Mesendoderm (in vitro differentiated cells): ENCODE measurements at regions not wholly inside any gene's neighbourhood (a gene's known extent, or its start where the extent isn't known, plus 50 kb on each side); places are given as distances from the start of the nearest gene placed in this dataset.
"Not testable (repeated sequence)": the region's sequence is repeated elsewhere in the genome, so short reads cannot be mapped to it uniquely, and the experiment has no call there.

ENCODE experiments used
- DNase-seq: peaks from one replicate; pipeline ENCODE4 v3.0.0; 2013
- H2AK5ac ChIP-seq: 2 replicates; pipeline ENCODE4 v1.6.1; 2013; ENCODE audit warnings: low read length, inconsistent platforms
- H2BK120ac ChIP-seq: 2 replicates; pipeline ENCODE4 v1.6.1; 2013; ENCODE audit warnings: low read depth, mild to moderate bottlenecking, low read length, moderate library complexity, mixed read lengths
- H2BK15ac ChIP-seq: replicated peaks from 2 replicates; pipeline ENCODE4 v1.6.1; 2013; ENCODE audit warnings: low read depth, mild to moderate bottlenecking, moderate library complexity
- H2BK5ac ChIP-seq: 2 replicates; pipeline ENCODE4 v1.6.1; 2013; ENCODE audit warnings: low read length, inconsistent platforms
- H3K18ac ChIP-seq: 2 replicates; pipeline ENCODE4 v1.6.1; 2013; ENCODE audit warnings: mild to moderate bottlenecking, low read length, mixed read lengths
- H3K23ac ChIP-seq: one replicate; pipeline ENCODE4 v1.6.1; 2013; ENCODE audit warnings: low read length
- H3K27ac ChIP-seq: 2 replicates; pipeline ENCODE4 v1.5.1; 2013; ENCODE audit warnings: low read depth, mild to moderate bottlenecking, inconsistent platforms, low read length, moderate library complexity
- H3K27me3 ChIP-seq: 2 replicates; pipeline ENCODE4 v1.6.1; 2013; ENCODE audit warnings: low read length, control low read depth, mild to moderate bottlenecking, inconsistent platforms; ENCODE audit not compliant: insufficient read depth, poor library complexity
- H3K36me3 ChIP-seq: 2 replicates; pipeline ENCODE4 v1.6.1; 2013; ENCODE audit warnings: low read length, inconsistent platforms; ENCODE audit not compliant: control insufficient read depth, insufficient read depth
- H3K4ac ChIP-seq: one replicate; pipeline ENCODE4 v1.6.1; 2013; ENCODE audit warnings: low read depth, mild to moderate bottlenecking, low read length, moderate library complexity
- H3K4me1 ChIP-seq: 2 replicates; pipeline ENCODE4 v1.6.1; 2013; ENCODE audit warnings: low read depth, low read length, inconsistent platforms; ENCODE audit not compliant: control insufficient read depth
- H3K4me2 ChIP-seq: 2 replicates; pipeline ENCODE4 v1.6.1; 2013; ENCODE audit warnings: low read length
- H3K4me3 ChIP-seq: 2 replicates; pipeline ENCODE4 v1.5.1; 2013; ENCODE audit warnings: mild to moderate bottlenecking, low read length
- H3K56ac ChIP-seq: one replicate; pipeline ENCODE4 v1.6.1; 2013; ENCODE audit warnings: low read length
- H3K79me1 ChIP-seq: 2 replicates; pipeline ENCODE4 v1.6.1; 2013; ENCODE audit warnings: low read length, inconsistent platforms
- H3K79me2 ChIP-seq: 2 replicates; pipeline ENCODE4 v1.6.1; 2013; ENCODE audit warnings: mild to moderate bottlenecking, low read length; ENCODE audit not compliant: control insufficient read depth, insufficient read depth
- H3K9ac ChIP-seq: 2 replicates; pipeline ENCODE4 v1.6.1; 2013; ENCODE audit warnings: low read length, inconsistent platforms
- H4K5ac ChIP-seq: one replicate; pipeline ENCODE4 v1.6.1; 2013; ENCODE audit warnings: low read length
- H4K8ac ChIP-seq: one replicate; pipeline ENCODE4 v1.6.1; 2013; ENCODE audit warnings: low read depth, mild to moderate bottlenecking, control low read depth, low read length, moderate library complexity
- WGBS: extraction: QIAGEN DNeasy Blood & Tissue Kit; methylation state at CpG from one replicate; pipeline ENCODE4 v1.1.7; 2013; ENCODE audit warnings: low lambda C conversion rate, missing lambda C conversion rate; ENCODE audit not compliant: insufficient coverage; ENCODE audit errors: extremely low coverage; 5-methylcytosine and 5-hydroxymethylcytosine counted together

GRCh38 chr3:4083225-4084015 is 219.7 kb upstream of the SETMAR start:
- H4K5ac ChIP-seq, result no peak overlapping the region
- H3K4me2 ChIP-seq, result no peak overlapping the region
- H3K4ac ChIP-seq, result no peak overlapping the region
- no peak overlapping the region for H2BK120ac ChIP-seq
- H3K79me2 ChIP-seq, result no peaks in the 10 kb centered on the region
- no peak for DNase-seq
- H3K4me3 ChIP-seq, result no peak overlapping the region
- no peaks in the 10 kb centered on the region for H3K79me1 ChIP-seq
- H2AK5ac ChIP-seq, result no peak overlapping the region
- H3K27ac ChIP-seq, result no peak overlapping the region
- H4K8ac ChIP-seq, result no peak overlapping the region
- H3K4me1 ChIP-seq, result no peaks in the 10 kb centered on the region
- no peak overlapping the region for H2BK5ac ChIP-seq
- WGBS, result no CpG with 5 or more reads among the region's 9 CpGs
- no peak overlapping the region for H3K18ac ChIP-seq
- H3K23ac ChIP-seq, result no peak overlapping the region
- H2BK15ac ChIP-seq, result no peak overlapping the region
- no peak overlapping the region for H3K9ac ChIP-seq
- H3K27me3 ChIP-seq, result no peaks in the 10 kb centered on the region
- H3K36me3 ChIP-seq, result no peaks in the 10 kb centered on the region
- no peak overlapping the region for H3K56ac ChIP-seq

- H3K27ac ChIP-seq, result no peak overlapping the region
- no peak for DNase-seq
- no peak overlapping the region for H3K4me2 ChIP-seq
- no peaks in the 10 kb centered on the region for H3K36me3 ChIP-seq
- no peak overlapping the region for H2BK120ac ChIP-seq
- H3K79me2 ChIP-seq, result no peaks in the 10 kb centered on the region
- no peak overlapping the region for H4K8ac ChIP-seq
- H3K4me1 ChIP-seq, result no peaks in the 10 kb centered on the region
- H3K79me1 ChIP-seq, result no peaks in the 10 kb centered on the region
- H3K23ac ChIP-seq, result no peak overlapping the region
- no peak overlapping the region for H3K56ac ChIP-seq
- no peaks in the 10 kb centered on the region for H3K27me3 ChIP-seq
- no peak overlapping the region for H3K18ac ChIP-seq
- H3K9ac ChIP-seq, result no peak overlapping the region
- no peak overlapping the region for H2BK5ac ChIP-seq
- H3K4ac ChIP-seq, result no peak overlapping the region
- H2BK15ac ChIP-seq, result no peak overlapping the region
- H4K5ac ChIP-seq, result no peak overlapping the region
- H2AK5ac ChIP-seq, result no peak overlapping the region
- H3K4me3 ChIP-seq, result no peak overlapping the region
Measured at GRCh38 chr3:4084271-4084670, 218.9 kb upstream of the SETMAR start.

GRCh38 chr3:4086662-4087061 is 216.5 kb upstream of the SETMAR start:
- H3K27me3 ChIP-seq, H4K5ac ChIP-seq, H2BK5ac ChIP-seq, H3K56ac ChIP-seq, H2BK15ac ChIP-seq, H3K18ac ChIP-seq, H3K23ac ChIP-seq, H4K8ac ChIP-seq, H3K4ac ChIP-seq, H3K27ac ChIP-seq, H3K9ac ChIP-seq, H3K4me3 ChIP-seq, H3K79me2 ChIP-seq, H2AK5ac ChIP-seq, H3K79me1 ChIP-seq, H3K4me1 ChIP-seq, DNase-seq, H2BK120ac ChIP-seq, H3K36me3 ChIP-seq, H3K4me2 ChIP-seq: not testable (repeated sequence)
- WGBS, result no CpG with 5 or more reads among the region's 3 CpGs

GRCh38 chr3:4091786-4092185 is 211.4 kb upstream of the SETMAR start:
- Histone ChIP-seq H2AK5ac (no peak overlapping the region), H3K23ac (no peak overlapping the region), H3K79me1 (no peaks in the 10 kb centered on the region), H3K4me1 (no peaks in the 10 kb centered on the region), H3K4me3 (no peak overlapping the region), H3K4ac (no peak overlapping the region), H3K9ac (no peak overlapping the region), H2BK15ac (no peak overlapping the region), H2BK5ac (no peak overlapping the region), H3K56ac (no peak overlapping the region), H3K27me3 (no peaks in the 10 kb centered on the region), H3K79me2 (no peaks in the 10 kb centered on the region), H4K5ac (no peak overlapping the region), H4K8ac (no peak overlapping the region), H3K4me2 (no peak overlapping the region), H2BK120ac (no peak overlapping the region), H3K18ac (no peak overlapping the region), H3K27ac (no peak overlapping the region), H3K36me3 (no peaks in the 10 kb centered on the region)
- no peak for DNase-seq

- DNase-seq, result no peak
- WGBS, result no CpG with 5 or more reads among the region's 2 CpGs
- Histone ChIP-seq H2BK5ac (no peak overlapping the region), H3K9ac (no peak overlapping the region), H3K4me1 (no peaks in the 10 kb centered on the region), H2BK15ac (no peak overlapping the region), H3K4ac (no peak overlapping the region), H4K8ac (no peak overlapping the region), H3K56ac (no peak overlapping the region), H3K36me3 (no peaks in the 10 kb centered on the region), H3K4me3 (no peak overlapping the region), H2AK5ac (no peak overlapping the region), H3K79me1 (no peaks in the 10 kb centered on the region), H3K27me3 (no peaks in the 10 kb centered on the region), H4K5ac (no peak overlapping the region), H3K4me2 (no peak overlapping the region), H2BK120ac (no peak overlapping the region), H3K18ac (no peak overlapping the region), H3K23ac (no peak overlapping the region), H3K79me2 (no peaks in the 10 kb centered on the region), H3K27ac (no peak overlapping the region)
Measured at GRCh38 chr3:4097801-4098200, 205.4 kb upstream of the SETMAR start.

GRCh38 chr3:4099607-4100006 is 203.6 kb upstream of the SETMAR start:
- Histone ChIP-seq H4K8ac (no peak overlapping the region), H2AK5ac (no peak overlapping the region), H3K27me3 (no peaks in the 10 kb centered on the region), H3K79me2 (no peaks in the 10 kb centered on the region), H3K4me3 (no peak overlapping the region), H2BK15ac (no peak overlapping the region), H3K23ac (no peak overlapping the region), H3K27ac (no peak overlapping the region), H3K9ac (no peak overlapping the region), H2BK5ac (no peak overlapping the region), H3K79me1 (no peaks in the 10 kb centered on the region), H2BK120ac (no peak overlapping the region), H3K36me3 (no peaks in the 10 kb centered on the region), H3K18ac (no peak overlapping the region), H3K56ac (no peak overlapping the region), H3K4me1 (no peaks in the 10 kb centered on the region), H4K5ac (no peak overlapping the region), H3K4ac (no peak overlapping the region), H3K4me2 (no peak overlapping the region)
- DNase-seq, result no peak
